GM19239 (cell line): ENCODE measurements at regions not wholly inside any gene's neighbourhood (a gene's known extent, or its start where the extent isn't known, plus 50 kb on each side); places are given as distances from the start of the nearest gene placed in this dataset.

ENCODE experiments used
- DNase-seq: peaks from one replicate; pipeline ENCODE4 v3.0.0; 2011; ENCODE audit warnings: low spot score; ENCODE audit not compliant: insufficient read length
- FAIRE-seq: peaks from 2 replicates; lab custom pipeline; 2011; peaks lifted over from hg19 to GRCh38; lab: Jason Lieb, UNC

DNA sequence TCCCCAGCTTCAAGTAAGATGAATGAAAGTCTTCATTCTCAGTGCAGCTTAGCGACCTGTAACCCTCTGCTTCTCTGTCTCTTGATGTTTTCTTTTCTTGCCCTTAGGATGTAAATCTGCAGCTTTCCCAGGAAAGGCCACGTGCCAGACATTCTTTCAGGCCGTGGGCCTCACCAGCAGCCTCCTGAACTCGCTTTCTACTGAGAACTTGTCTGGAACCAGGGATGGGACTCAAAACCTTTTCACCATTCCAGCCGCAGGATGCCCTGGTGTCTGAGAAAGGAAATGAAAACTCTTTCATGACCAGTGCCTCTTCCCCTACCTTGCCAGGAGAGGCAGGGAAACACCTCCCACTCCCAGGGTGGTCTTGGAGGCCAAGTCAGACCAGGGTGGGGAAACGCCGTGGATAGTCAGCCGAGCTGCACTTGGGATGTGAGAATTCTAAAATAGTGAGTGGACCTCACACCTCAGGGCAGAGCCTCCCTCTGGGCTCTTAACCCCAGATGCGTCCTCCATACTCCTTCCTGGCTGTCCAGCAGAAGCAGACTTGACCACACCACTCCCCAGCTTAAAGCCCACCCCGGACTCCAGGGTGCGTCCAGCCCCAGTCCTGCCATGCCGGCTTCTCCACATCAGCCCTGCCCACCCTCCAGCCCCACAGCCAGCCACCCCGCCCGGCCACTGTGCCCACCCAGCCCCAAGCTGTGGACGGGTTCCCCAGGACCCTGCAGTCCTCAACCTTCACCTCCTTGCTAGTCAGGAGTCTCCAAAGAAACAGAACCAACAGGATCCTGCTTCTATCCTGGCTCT, 115.5 kb downstream of the TWIST2 start:
- no peak for DNase-seq
- no peak for FAIRE-seq

DNA sequence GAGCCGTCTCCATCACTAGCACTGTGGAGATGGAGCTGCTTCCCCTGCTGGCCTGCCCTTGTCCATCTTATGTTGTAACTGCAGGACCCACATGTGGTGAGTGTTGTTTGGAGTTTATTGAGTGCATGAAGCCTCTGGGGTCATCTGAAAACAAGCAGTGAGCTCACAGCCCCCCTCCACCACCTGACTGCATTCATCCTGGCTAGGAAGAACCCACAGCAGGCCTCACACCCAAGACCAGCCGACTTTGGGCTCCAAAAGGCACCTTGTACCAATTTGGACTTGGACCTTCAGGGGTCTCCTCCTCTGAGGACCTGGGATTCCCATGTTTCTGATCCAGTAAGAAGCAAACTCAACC, 116.1 kb downstream of the TWIST2 start:
- no peak for FAIRE-seq
- no peak for DNase-seq

DNA sequence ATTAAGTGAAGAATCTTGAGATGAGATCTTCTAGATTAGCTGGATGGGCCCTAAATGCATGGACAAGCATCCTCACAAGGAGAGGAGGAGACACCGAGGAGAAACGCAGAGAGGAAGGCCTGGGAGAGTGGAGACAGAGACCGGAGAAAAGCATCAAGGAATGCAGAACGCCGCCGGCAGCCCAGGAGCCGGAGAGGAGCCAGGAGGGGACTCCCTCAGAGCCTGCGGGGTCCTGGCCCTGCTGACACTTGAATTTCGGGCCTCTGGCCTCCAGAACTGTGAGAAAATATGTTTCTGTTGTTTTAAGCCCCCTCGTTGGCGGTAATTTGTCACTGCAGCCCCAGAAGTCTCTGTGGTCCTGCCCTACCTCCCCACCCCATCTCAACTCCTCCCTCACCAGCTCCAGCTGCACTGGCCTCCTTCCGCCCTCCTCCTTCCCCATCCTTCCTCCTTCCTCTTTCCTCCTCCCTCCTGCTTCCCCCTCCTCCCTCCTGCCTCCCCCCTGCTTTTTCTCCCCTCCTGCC, 116.7 kb downstream of the TWIST2 start:
- no peak for FAIRE-seq
- DNase-seq, result no peak

DNA sequence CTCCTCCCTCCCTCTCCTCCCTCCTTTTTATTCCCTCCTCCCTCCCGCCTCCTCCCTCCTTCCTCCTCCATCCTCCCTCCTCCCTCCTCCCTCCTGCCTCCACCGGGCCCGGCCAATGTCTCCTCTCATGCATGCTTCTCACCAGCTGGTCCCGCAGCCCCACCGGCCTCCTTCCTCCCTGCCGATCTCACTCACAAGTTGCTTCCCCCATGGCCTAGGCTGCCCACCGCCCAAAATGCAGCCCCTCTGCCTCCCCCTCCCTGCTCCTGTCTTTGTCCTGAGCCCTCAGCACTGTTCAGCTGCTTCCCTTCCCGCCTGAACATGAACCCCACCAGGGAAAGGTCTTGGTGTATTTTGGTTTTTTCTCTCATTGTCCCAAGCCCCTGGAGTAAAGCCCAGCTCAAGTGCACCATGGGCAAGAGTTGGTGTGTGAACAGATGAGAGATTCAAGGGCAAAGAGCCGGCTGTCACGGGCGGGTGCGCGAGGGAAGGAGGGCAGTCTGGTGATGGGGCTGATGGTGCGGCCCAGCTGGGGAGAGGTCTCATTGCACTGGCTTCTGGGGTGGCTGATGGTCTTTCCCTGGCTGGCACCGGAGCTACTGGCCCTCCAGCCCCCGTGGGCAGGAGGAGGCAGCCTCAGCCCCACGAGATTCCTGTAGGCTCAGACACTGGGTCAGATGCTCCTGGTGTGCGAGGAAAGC, 117.6 kb downstream of the TWIST2 start:
- no peak for DNase-seq
- no peak for FAIRE-seq

DNA sequence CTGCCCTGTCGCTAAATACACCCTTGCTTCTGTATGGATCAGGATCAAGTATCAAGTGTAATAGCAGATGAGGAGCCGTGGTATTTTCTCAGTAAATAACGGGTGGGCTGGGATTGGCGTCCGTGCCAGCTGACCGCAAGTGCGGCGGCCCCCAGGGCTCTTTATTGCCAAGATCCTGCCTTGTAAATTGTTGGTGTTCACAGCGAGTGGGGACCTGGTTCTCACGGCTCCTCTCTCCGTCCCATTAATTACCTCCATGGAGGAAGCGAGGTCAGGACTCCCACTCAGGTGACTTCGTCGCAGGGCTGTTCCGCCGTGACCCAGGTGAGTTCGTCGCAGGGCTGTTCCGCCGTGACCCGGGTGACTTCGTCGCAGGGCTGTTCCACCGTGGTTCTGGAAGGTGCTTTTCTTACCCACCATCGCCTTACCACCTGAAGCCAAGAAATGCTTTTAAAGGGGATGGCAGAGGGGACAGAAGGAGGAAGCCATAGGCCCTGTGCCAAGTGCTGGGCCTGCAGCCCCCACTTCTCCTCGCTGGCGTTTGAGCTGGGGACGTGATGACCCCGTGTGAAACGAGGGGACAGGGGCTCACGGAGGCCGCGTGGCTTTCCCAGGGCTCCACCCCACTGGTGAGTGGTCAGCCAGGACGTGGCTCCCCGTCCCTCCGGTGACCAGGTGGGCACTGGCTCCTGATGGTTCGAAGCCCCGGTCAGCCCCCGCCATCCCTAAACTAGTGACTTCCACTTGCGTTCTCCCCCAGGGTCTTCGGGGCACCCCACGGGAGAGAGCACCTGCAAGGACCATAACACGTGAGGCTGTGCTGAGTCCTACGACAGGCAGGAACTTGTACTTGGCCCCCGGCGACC, 118.4 kb downstream of the TWIST2 start:
- no peak for DNase-seq
- FAIRE-seq, result no peak

DNA sequence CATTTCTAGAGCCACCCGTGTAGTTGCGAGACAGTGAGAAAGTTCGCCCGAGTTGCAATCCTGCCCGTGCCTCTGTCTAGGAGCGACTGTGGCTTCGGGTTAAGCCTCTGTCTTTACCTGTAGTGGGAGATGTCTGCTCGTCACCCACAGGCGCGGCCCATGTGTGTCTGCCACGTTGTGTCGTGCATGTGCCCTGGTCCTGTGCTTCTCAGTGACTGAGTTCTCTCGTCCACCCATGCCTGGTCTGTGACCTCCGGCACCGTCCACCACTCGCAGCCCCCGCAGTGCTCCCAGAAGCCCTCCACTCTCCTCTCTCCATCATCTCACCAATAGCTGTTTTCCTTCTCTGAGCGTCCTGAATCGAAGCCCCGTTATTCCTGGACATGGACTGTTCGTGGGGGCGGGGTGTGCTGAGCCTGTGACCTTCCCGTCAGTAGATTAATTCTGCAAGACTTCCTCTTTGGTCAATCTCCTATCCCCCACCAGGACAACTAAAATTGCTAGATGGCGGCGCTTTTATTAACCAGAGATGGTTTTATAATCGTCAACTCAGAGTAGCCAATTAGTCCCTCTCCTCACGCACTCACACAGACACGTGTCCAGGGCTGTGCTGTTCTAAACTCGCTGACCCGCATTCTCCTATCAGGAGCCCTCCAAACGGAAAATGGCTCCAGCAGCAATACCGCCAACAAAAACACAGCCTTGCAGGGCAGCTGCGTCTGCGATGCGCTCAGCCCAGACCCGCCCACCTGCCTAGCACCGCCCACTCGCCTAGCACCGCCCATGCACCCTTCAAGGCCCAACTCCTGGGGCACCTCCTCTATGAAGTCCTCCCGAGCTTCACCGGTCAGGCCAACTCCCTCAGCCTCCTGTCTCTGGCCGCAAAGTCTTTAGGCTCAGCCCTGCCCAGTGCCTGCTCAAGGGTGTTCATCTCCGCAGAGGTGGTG, 119.4 kb downstream of the TWIST2 start:
- DNase-seq (no peak), FAIRE-seq (no peak)

DNA sequence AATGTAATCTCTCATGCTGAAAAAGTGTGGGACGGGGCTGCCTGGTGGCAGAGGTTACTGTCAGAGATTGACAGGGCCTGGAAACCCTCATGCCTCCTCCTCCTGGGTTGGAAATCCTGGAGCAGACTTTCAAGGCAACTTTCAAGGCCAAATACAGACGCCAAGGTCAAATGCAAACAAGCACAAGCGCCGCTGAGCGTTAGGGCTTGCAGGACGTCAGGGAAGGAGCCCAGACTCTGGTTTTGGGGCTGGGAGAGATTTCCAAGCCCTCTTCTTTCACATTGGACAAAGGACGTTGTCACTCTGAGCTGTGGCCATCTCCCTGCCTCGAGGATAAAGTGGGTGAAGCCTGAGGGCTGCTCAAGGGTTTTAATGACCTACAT, 120.1 kb downstream of the TWIST2 start:
- FAIRE-seq (no peak), DNase-seq (no peak)

DNA sequence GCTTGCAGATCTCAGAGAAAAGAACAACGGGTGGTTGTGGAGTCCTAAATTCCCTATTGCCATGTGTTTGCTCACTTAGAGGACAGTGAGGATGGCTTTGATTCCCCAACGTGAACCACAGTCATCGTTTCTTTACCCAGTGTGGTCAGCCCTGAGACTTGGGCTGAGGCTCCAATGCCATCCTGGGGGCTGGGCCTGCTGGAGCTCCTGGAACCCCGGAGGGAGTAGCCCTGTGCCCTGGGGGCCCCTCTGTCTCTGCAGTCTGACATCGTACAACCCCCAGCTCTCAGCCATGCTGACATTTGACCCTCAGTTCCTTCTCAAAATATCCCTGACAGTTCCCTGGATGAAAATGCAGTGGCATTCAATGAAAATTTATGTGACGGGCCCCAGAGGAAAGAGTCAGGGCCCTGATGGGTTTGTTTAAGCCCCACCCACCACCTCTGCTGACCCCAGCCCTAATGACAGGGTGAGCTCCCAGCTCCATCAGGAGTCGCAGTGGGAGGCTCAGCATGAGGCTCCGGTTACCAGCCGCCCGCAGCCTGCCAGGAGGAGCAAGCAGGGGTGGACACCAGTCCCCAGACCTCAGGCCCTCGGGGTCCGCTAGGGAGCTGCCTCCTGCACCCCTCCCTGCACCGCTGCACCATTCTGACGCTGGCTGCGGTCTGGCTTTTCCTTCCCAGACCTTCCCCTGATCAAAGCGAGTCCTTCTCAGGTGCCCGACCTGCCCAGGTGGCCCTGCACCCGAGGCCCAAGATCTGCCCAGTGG, 120.9 kb downstream of the TWIST2 start:
- DNase-seq (no peak), FAIRE-seq (no peak)

DNA sequence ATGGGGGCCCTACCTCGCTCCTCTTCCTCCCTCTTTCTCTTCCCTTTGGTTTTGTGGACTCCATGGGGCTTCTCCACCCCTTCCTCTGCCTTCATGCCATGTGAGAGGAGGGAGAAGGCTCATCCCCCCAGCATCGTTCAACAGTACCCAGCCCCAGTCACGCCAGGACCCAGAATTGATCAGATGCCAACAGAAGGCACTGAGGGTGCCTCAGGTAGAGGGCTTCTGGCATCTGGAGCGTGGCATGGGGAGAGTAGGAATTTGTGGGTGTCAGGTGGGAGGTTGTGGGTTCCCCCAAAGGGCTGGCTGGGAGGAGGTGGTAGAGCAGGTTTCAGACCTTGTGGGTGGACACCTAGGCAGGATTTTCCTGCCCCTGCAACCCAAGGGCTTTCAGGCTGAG, 122.0 kb downstream of the TWIST2 start:
- FAIRE-seq, result no peak

DNA sequence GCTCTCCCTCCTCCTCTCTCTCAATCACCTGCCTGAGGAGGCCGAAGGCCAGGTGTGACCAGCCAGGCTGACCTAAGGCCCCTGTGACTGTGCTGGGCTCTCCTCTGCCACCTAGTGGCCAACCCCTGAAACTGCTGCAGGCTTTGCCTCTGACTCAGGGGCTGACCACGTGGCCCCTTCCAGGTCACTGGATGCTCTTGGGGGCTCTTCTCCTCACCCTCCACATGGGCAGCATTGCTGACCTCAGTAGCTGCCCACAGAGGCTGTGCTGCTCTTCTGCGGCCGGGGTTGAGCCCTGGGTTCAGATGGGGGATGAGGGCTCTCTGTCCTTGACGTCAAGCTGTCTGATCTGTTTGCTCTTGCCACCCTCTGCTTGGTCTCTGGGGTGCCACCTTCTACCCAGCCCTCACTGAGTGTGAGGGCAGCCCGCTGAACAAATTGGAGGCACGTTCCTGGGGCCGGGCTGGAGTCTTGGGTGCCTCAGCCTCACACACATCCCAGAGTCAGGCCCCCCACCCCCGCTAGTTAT, 122.7 kb downstream of the TWIST2 start:
- DNase-seq (peak; percentile 81), FAIRE-seq (no peak)

More for the DNA sequence above, 122.0 kb downstream of the TWIST2 start:
- no peak for DNase-seq

DNA sequence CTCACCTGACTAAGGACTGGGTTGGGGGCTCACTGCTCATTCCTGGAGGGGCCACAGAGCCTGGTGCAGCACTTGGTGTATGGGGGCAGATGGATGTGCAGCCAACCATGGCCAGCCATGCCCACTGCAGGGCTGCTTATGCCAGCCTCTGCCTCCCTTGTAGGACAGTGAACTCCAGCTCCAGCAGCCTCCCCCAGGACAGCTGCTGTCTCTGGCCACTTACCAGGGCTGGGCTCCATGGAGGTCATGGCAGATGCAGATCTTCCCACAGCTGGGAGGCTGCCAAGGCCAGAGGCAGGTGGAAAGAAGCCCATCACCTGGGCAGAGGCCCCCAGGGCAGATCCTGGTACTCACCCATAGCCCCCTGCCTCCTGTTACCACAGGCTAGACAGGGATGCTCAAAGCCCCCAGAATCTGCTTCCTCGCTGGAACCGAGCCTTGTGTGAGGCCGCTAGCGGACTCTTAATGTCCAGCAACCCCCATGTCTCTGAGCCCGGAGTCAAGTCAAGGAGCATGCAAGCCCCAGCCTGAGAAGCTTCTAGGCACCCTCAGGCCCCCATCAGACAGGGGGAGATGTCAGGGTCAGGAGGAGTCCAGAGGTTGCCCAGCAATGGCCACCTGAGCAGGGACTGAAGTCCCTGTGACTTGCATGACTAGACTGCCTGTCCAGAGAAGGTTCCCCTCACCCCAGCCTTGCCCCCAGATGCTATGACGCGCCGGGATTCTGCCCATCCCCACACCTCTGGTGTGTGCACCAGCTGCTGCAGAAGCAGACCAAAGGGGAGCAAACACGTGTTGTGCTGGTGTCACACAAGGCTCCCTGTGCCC, 123.6 kb downstream of the TWIST2 start:
- FAIRE-seq (no peak), DNase-seq (no peak)

DNA sequence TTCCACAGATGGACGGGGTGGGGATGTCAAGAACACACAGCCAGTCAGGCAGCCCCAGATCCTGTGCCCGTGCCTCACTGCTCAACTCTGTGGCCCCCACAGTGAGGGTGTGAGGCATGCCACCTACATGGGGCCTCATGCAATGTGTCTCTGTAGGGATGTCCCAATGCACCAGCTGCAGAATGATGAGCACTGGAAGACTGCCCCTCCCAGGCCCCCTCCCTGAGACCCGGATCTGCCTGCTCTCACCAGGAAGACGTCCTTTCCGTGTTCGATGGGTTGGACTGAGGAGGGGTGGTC, 124.2 kb downstream of the TWIST2 start:
- DNase-seq (no peak), FAIRE-seq (no peak)

DNA sequence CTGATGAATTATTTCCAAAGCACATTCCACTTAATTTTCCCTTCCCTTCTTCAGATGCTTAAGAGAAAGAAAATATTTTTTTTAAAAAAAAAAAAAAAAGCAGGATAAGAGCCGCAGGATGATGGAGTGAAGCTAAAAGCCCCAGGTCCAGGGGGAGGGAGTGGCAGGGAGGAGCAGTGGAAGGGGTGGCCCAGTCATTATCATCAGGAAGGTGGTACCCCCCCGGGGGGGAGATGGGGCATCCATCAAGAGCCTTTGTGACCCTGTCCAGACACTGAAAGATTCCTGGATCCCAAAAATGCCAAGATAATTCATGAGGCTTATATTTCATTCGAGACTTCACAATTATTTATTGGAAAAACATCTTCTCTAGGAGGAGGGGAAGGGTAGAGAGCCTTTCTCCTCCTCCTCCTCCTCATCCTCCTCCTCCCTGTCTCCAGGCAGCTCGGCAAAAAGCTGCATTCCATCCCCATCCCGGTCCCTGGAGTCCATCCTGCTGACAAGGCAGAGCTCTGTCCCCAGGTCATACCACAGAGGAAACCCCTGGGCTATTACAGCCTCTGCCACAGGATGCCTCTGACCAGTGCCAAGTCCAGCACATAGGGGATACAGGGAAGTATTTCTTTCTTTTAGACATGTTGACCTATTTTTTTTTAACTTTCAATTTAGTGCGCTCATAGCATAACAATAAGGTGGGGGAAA, 125.3 kb downstream of the TWIST2 start:
- FAIRE-seq, result no peak
- no peak for DNase-seq

DNA sequence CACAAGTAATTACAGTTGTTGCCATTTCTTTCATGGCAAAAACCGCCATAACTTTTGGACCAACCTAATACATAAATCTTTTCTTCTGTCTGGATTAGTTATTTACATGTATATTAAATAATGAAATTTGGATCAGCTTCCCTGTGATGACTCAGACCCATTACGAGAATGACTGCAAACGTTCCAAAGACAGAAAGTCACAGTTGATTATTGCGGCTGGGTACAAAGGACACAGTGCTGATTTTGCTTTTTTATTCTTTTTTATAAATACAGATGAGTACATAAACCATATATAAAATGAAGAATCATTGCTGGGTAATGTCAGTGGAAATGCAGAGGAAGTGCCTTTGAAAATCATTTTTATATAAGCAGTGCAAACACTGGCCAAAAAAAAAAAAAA, 126.2 kb downstream of the TWIST2 start:
- DNase-seq (no peak), FAIRE-seq (no peak)

DNA sequence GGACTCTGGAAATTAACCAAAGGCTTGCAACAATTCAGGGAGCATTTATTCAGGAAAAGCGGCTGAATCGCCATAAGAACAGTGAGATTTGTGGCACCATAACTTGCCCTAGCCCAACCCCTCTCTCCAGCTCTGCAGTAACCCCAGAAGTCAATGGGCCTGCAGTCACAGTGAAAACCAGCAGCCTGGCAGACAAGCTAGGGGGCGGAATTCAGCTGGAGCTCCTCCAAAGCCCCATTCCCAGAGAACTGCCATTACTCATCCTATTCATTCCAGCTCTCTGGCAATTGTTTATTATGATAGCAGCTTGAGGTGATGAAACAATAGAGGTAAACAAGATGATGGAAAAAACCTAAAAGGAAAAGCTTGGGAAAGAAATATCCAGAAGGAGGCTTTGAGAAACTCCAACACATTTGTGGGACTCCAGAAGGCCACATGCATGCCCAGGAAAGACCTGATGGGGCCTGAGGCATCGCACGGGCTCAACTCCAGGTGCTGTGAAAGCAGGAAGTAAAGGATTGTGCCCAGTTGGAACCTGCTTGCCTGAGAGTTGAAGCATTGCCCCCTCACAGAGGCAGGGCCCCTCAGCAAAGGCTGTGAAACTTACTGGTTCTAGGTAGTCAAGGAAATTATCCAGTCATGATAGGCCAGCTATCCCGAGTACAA, 126.7 kb downstream of the TWIST2 start:
- no peak for FAIRE-seq
- no peak for DNase-seq

DNA sequence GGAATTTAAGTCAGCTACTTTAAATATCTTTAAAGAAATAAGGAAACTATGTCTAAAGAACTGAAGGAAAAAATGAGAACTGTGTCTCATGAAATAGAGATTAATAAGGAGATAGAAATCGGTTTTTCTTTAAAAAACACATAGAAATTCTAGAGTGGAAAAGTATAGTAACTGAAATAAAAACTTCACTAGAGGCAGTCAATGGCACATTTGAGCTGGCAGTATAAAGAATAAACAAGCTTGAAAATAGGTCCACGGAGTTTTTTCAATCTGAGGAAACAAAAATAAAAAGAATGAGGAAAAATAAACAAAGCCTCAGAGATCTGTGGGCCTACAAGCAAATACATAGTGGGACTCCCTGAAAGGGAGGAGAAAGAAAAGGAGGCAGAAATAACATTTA, 127.5 kb downstream of the TWIST2 start:
- DNase-seq, result no peak
- no peak for FAIRE-seq

DNA sequence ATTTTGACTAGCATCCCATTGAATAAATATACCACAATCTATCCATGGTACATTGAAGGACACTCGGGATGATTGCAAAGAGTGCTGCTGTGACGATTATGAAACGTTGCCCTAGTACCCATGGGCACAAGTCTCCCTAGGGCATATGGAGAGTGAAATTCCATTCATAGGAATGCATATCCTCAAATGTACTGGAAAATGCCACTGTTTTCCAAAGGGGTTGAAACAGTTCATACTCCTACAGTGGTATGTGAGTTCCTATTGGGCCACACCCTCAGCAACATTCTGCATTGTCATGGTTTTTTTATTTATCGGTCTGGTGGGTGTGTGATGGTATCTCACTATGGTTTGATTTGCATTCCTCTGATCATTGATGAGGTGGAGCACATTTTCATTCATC, 130.6 kb downstream of the TWIST2 start:
- no peak for FAIRE-seq
- DNase-seq, result no peak
